HG03439 (cell line): ENCODE measurements at regions not wholly inside any gene's neighbourhood (a gene's known extent, or its start where the extent isn't known, plus 50 kb on each side); places are given as distances from the start of the nearest gene placed in this dataset.
A peak's percentile ranks its signal among the peaks of the same experiment; 100 is the strongest.

Experiments
- ATAC-seq: cut with Tn5 transposase; IDR thresholded peaks from one replicate; pipeline ENCODE4 v1.9.1; 2021; ENCODE audit warnings: mild to moderate bottlenecking, moderate library complexity; ENCODE audit not compliant: unreplicated experiment

GRCh38 chr18:10374195-10374594, 80.2 kb upstream of the APCDD1 start:
- no peak for ATAC-seq

- ATAC-seq: no peak
Observed at GRCh38 chr18:10374636-10375293, 79.7 kb upstream of the APCDD1 start.

GRCh38 chr18:10376731-10377130, 77.7 kb upstream of the APCDD1 start:
- ATAC-seq: no peak

GRCh38 chr18:10377956-10378355, 76.5 kb upstream of the APCDD1 start:
- ATAC-seq: no peak

- no peak for ATAC-seq
Observed at GRCh38 chr18:10378688-10379420, 75.6 kb upstream of the APCDD1 start.

- no peak for ATAC-seq
Observed at GRCh38 chr18:10379522-10379921, 74.9 kb upstream of the APCDD1 start.

- no peak for ATAC-seq
Observed at GRCh38 chr18:10381516-10381915, 72.9 kb upstream of the APCDD1 start.

- no peak for ATAC-seq
Observed at GRCh38 chr18:10381951-10382350, 72.5 kb upstream of the APCDD1 start.

GRCh38 chr18:10386049-10386448, 68.4 kb upstream of the APCDD1 start:
- no peak for ATAC-seq

GRCh38 chr18:10386956-10387355, 67.5 kb upstream of the APCDD1 start:
- no peak for ATAC-seq

GRCh38 chr18:10387399-10387798, 67.0 kb upstream of the APCDD1 start:
- ATAC-seq: no peak

GRCh38 chr18:10388373-10388772, 66.1 kb upstream of the APCDD1 start:
- ATAC-seq: no peak

GRCh38 chr18:10391506-10391905, 62.9 kb upstream of the APCDD1 start:
- peak; percentile 76 for ATAC-seq

GRCh38 chr18:10397004-10397403, 57.4 kb upstream of the APCDD1 start:
- no peak for ATAC-seq

- no peak for ATAC-seq
Observed at GRCh38 chr18:10398571-10398970, 55.9 kb upstream of the APCDD1 start.

GRCh38 chr18:10399465-10399864, 55.0 kb upstream of the APCDD1 start:
- ATAC-seq: no peak

GRCh38 chr18:10400534-10401307, 53.7 kb upstream of the APCDD1 start:
- no peak for ATAC-seq

GRCh38 chr18:10401521-10401920, 52.9 kb upstream of the APCDD1 start:
- no peak for ATAC-seq

GRCh38 chr18:10401930-10402329, 52.5 kb upstream of the APCDD1 start:
- no peak for ATAC-seq

GRCh38 chr18:10402871-10403559, 51.4 kb upstream of the APCDD1 start:
- ATAC-seq: no peak

- no peak for ATAC-seq
Observed at GRCh38 chr18:10403708-10404107, 50.7 kb upstream of the APCDD1 start.
